ENCODE measurements at regions not wholly inside any gene's neighbourhood (a gene's known extent, or its start where the extent isn't known, plus 50 kb on each side); places are given as distances from the start of the nearest gene placed in this dataset.

- Histone ChIP-seq H2AFZ (no peak overlapping the region), H3K27me3 (ENCODE audit: insufficient read depth) (no peaks in the 10 kb centered on the region), H3K9me2 (ENCODE audit: insufficient read depth) (peaks cover 17% of the 10 kb centered on the region), H3K79me2 (replicated peaks; ENCODE audit: insufficient read depth) (no peaks in the 10 kb centered on the region), H3K27ac (ENCODE audit: low read depth) (no peak overlapping the region), H3K4me1 (ENCODE audit: insufficient read depth) (no peaks in the 10 kb centered on the region), H3K4me3 (no peak overlapping the region), H3F3A (replicated peaks; ENCODE audit: low read depth) (no peaks in the 10 kb centered on the region), H3K4me2 (no peak overlapping the region), H4K20me1 (replicated peaks; ENCODE audit: insufficient read depth) (no peaks in the 10 kb centered on the region), H3K36me3 (ENCODE audit: insufficient read depth) (no peaks in the 10 kb centered on the region)
- DNase-seq (ENCODE audit: low spot score) (no peak), ATAC-seq (no peak)
- H3K4me1 Mint-ChIP-seq: no peaks in the 10 kb centered on the region
- no peaks in the 10 kb centered on the region for H3K36me3 Mint-ChIP-seq (ENCODE audit: low read depth)
- no peak overlapping the region for H3K27ac Mint-ChIP-seq
- H3K4me3 Mint-ChIP-seq: no peak overlapping the region
- H3K27me3 Mint-ChIP-seq (ENCODE audit: insufficient read depth, low read depth, poor library complexity): peaks cover 2% of the 10 kb centered on the region
- TF ChIP-seq STAT1 (IDR thresholded peaks at IDR 0.05; ENCODE audit: unreplicated experiment): no peak
- no peak for TF ChIP-seq ZNF114 (CRISPR knock-in tag; IDR thresholded peaks at IDR 0.05)
- no peak for TF ChIP-seq EZH2phosphoT487 (IDR thresholded peaks at IDR 0.05; ENCODE audit: unreplicated experiment)
- no peak for TF ChIP-seq CTCF (conservative IDR thresholded peaks at IDR 0.05; ENCODE audit: low read depth in 2 of 2)
- no peak for TF ChIP-seq ETS1 (IDR thresholded peaks at IDR 0.05)
- TF ChIP-seq ZNF462 (CRISPR knock-in tag; IDR thresholded peaks at IDR 0.05): no peak
- TF ChIP-seq POLR2AphosphoS5 (IDR thresholded peaks at IDR 0.05; ENCODE audit: low read depth): no peak
- TF ChIP-seq EZH2 (IDR thresholded peaks at IDR 0.05; ENCODE audit: low read depth, unreplicated experiment): no peak
- no peak for TF ChIP-seq CREB1 (CRISPR knock-in tag; IDR thresholded peaks at IDR 0.05; ENCODE audit: low read depth)
- TF ChIP-seq JUNB (IDR thresholded peaks at IDR 0.05; ENCODE audit: unreplicated experiment): no peak
- no peak for TF ChIP-seq ZNF331 (CRISPR knock-in tag; IDR thresholded peaks at IDR 0.05; ENCODE audit: low read depth)
- no peak for TF ChIP-seq REST (IDR thresholded peaks at IDR 0.05; ENCODE audit: unreplicated experiment)
- no peaks in the 10 kb centered on the region for H3K9me3 Mint-ChIP-seq
Measured at GRCh38 chr10:124308811-124309210, 109.9 kb downstream of the OAT start.
